NCI-H345 treated with DMSO at 0.1 percent for 48 hours (cell line): ENCODE measurements at regions not wholly inside any gene's neighbourhood (a gene's known extent, or its start where the extent isn't known, plus 50 kb on each side); places are given as distances from the start of the nearest gene placed in this dataset.

Experiments used
- DNase-seq: peaks from one replicate; lab custom pipeline; 2025; ENCODE audit not compliant: unreplicated experiment; lab: John Stamatoyannopoulos, UW

- DNase-seq: no peak
Observed at GRCh38 chr10:130369645-130370381, 233.6 kb downstream of the GLRX3 start.

GRCh38 chr10:130370721-130371120, 234.5 kb downstream of the GLRX3 start:
- no peak for DNase-seq

GRCh38 chr10:130371156-130371555, 235.0 kb downstream of the GLRX3 start:
- DNase-seq: no peak

- DNase-seq: no peak
Observed at GRCh38 chr10:130371666-130372065, 235.5 kb downstream of the GLRX3 start.

GRCh38 chr10:130372222-130372621, 236.0 kb downstream of the GLRX3 start:
- no peak for DNase-seq

GRCh38 chr10:130372866-130373265, 236.7 kb downstream of the GLRX3 start:
- DNase-seq: no peak

- DNase-seq: no peak
Observed at GRCh38 chr10:130377986-130378540, 241.9 kb downstream of the GLRX3 start.

GRCh38 chr10:130378556-130379400, 242.6 kb downstream of the GLRX3 start:
- no peak for DNase-seq

- no peak for DNase-seq
Observed at GRCh38 chr10:130380056-130380455, 243.9 kb downstream of the GLRX3 start.

- DNase-seq: no peak
Observed at GRCh38 chr10:130382031-130382430, 245.8 kb downstream of the GLRX3 start.

- DNase-seq: no peak
Observed at GRCh38 chr10:130387936-130388580, 251.9 kb downstream of the GLRX3 start.

GRCh38 chr10:130388746-130389145, 252.6 kb downstream of the GLRX3 start:
- no peak for DNase-seq

- DNase-seq: no peak
Observed at GRCh38 chr10:130389906-130390305, 253.7 kb downstream of the GLRX3 start.

- DNase-seq: no peak
Observed at GRCh38 chr10:130392031-130392430, 255.8 kb downstream of the GLRX3 start.

- no peak for DNase-seq
Observed at GRCh38 chr10:130393342-130393741, 257.2 kb downstream of the GLRX3 start.

GRCh38 chr10:130394832-130395231, 258.6 kb downstream of the GLRX3 start:
- DNase-seq: no peak

- DNase-seq: no peak
Observed at GRCh38 chr10:130395248-130395936, 259.2 kb downstream of the GLRX3 start.

GRCh38 chr10:130396044-130396443, 259.9 kb downstream of the GLRX3 start:
- DNase-seq: no peak

GRCh38 chr10:130398090-130398994, 262.2 kb downstream of the GLRX3 start:
- no peak for DNase-seq

- DNase-seq: no peak
Observed at GRCh38 chr10:130399425-130399950, 263.3 kb downstream of the GLRX3 start.
